Fibroblast of mammary gland (primary cell): ENCODE measurements at regions not wholly inside any gene's neighbourhood (a gene's known extent, or its start where the extent isn't known, plus 50 kb on each side); places are given as distances from the start of the nearest gene placed in this dataset.

Experiments
- DNase-seq: peaks from one replicate; pipeline ENCODE4 v3.0.0-alpha.2; 2010; ENCODE audit warnings: low read depth
- H3K4me3 ChIP-seq: 2 replicates; pipeline ENCODE4 v1.5.1; 2011; ENCODE audit warnings: low read depth, mild to moderate bottlenecking, low read length, moderate library complexity; ENCODE audit not compliant: control insufficient read depth
- CTCF ChIP-seq: conservative IDR thresholded peaks from 2 replicates; pipeline ENCODE4 v1.5.1; 2011; ENCODE audit warnings: low read depth, low read length, inconsistent platforms; ENCODE audit not compliant: control insufficient read depth, insufficient read depth

GRCh38 chr13:59266478-59267063 is 897.2 kb downstream of the DIAPH3 start:
- DNase-seq = no peak
- H3K4me3 ChIP-seq = no peak overlapping the region
- TF ChIP-seq CTCF = no peak

GRCh38 chr13:59269476-59269875 is 894.3 kb downstream of the DIAPH3 start:
- no peak overlapping the region for H3K4me3 ChIP-seq
- DNase-seq = no peak
- TF ChIP-seq CTCF = no peak

GRCh38 chr13:59270327-59270726 is 893.4 kb downstream of the DIAPH3 start:
- TF ChIP-seq CTCF = no peak
- no peak for DNase-seq
- no peak overlapping the region for H3K4me3 ChIP-seq

GRCh38 chr13:59274958-59275727 is 888.6 kb downstream of the DIAPH3 start:
- TF ChIP-seq CTCF = no peak
- H3K4me3 ChIP-seq = no peak overlapping the region
- DNase-seq = no peak

- no peak overlapping the region for H3K4me3 ChIP-seq
- no peak for DNase-seq
- TF ChIP-seq CTCF = no peak
Observed at GRCh38 chr13:59276436-59276835, 887.3 kb downstream of the DIAPH3 start.

- H3K4me3 ChIP-seq = no peak overlapping the region
- TF ChIP-seq CTCF = no peak
- no peak for DNase-seq
Observed at GRCh38 chr13:59277106-59277505, 886.6 kb downstream of the DIAPH3 start.
